HG03280 (cell line): ENCODE measurements at regions not wholly inside any gene's neighbourhood (a gene's known extent, or its start where the extent isn't known, plus 50 kb on each side); places are given as distances from the start of the nearest gene placed in this dataset.
"Not testable (repeated sequence)": the region's sequence is repeated elsewhere in the genome, so short reads cannot be mapped to it uniquely, and the experiment has no call there.

Experiments used
- ATAC-seq: cut with Tn5 transposase; IDR thresholded peaks from one replicate; pipeline ENCODE4 v1.9.1; 2021; ENCODE audit warnings: mild to moderate bottlenecking, moderate library complexity; ENCODE audit not compliant: unreplicated experiment

GRCh38 chr6:115575285-115575684 lies 485.4 kb downstream of the FRK start:
- ATAC-seq = no peak

DNA sequence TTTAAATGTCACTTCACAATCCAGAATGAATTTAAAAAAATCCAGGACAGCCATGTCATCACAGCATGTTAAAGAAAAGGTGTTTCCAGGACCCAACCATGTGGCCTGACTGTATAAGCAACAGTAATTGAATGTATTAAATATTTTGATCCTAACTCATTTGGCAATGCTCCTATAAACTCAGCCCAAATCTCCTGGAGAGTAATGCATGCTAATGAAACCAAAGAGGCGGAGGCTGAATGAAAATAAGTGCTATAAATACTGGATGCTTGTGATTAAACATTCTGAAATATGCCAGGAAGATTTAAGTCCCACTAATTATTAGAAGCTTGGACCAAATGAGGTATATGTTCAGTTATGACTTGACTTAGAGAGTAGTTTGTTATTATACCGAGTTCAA lies 486.8 kb downstream of the FRK start:
- no peak for ATAC-seq

DNA sequence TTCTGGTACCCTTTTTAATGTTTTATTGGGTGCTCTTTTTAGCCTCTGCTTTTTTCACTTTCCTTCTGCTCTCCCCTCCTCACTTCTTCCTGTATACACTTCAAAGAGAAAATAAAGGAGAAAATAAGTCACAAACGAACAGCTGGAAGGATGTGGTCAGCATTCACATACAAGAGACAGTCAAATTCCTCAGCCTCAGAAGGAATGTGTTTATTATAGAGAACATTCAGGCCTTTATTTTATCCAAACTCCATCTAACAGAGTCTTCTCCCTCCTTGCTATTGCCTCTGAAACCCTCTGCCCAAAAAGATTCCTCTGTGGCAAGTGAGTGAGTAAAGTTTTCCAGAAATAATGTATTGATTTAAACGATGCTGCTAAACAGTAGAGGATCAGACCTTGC lies 490.4 kb downstream of the FRK start:
- ATAC-seq = no peak

DNA sequence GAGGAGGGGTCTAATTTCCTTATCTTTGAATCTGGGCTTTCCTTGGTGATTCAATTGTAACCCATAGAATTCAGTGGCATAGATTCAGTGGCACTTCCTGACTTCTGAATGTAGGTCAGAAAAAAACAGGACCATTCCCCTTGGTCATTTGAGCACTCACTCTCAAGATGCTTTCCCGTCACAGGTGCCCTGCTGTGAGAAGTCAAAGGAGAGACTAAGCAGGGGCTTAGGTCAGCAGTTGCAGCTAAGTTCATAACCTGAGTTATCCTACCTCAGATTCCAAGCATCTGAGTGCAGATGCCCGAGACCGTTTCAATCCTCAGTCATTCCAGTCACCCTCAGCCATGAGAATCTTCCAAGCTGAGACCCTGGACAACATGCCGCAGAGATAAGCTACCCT lies 506.6 kb downstream of the FRK start:
- ATAC-seq = no peak

- ATAC-seq = no peak
These were observed 509.2 kb downstream of the FRK start for GRCh38 chr6:115551527-115551926.

DNA sequence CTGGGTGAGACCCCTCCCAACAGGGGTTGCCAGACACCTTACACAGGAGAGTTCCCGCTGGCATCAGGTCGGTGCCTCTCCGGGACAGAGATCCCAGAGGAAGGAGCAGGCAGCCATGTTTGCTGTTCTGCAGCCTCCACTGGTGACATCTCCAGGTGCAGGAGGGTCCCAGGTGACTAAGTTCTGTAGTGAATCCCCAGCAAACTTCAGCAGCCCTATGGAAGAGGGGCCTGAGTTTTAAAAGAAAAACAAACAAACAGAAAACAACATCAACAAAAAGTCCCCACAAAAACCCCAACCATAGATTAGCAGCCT lies 515.1 kb downstream of the FRK start:
- no peak for ATAC-seq

- no peak for ATAC-seq
These were observed 515.7 kb downstream of the FRK start for GRCh38 chr6:115544765-115545671.

- ATAC-seq = no peak
These were observed 520.4 kb downstream of the FRK start for GRCh38 chr6:115540077-115540869.

GRCh38 chr6:115539531-115539930 lies 521.2 kb downstream of the FRK start:
- ATAC-seq = no peak

DNA sequence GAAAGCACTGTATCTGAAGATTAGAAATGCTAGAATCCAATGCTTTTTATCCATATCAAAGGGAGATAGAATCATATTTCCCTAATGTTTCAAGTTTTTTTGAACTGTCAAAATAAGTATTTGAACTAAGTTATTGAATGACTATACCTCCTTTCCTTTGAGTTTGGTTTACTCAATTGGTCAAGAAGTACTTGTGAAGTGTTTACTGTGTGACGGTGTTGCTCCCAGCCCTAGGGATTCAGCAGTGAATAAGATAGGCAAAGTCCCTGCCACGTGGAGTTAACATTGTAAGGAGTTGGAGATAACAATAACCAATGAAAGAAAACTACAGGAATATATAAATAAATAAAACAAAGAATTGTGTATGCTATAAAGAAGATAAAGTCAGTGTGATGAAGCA lies 535.9 kb downstream of the FRK start:
- ATAC-seq = no peak

DNA sequence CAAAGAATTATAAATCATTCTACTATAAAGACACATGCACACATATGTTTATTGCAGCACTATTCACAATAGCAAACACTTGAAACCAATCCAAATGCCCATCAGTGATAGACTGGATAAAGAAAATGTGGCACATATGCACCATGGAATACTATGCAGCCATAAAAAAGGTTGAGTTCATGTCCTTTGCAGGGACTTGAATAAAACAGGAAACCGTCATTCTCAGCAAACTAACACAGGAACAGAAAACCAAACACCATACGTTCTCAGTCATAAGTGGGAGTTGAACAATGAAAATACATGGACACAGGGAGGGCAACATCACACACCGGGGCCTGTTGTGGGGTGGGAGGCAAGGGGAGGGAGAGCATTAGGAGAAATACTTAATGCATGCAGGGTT lies 538.9 kb downstream of the FRK start:
- not testable (repeated sequence) for ATAC-seq

DNA sequence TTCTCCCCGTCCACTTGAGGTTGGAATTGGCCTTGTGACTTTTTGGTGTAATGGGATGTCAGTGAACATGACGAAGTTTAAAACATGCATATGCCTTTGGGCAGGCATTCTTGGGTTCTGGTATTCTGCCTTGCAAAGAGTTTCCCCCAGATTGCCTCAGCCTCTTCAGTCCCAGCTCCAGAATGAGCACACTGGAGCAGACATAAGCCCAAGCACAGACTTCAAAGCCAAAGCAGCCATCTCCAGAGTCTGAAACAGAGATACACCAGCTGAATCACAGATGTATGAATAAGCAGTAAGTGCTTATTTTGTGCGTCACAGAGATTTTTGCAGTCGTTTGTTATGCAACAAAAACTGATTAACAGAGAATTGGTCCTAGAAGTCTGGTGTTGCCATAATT lies 546.0 kb downstream of the FRK start:
- no peak for ATAC-seq

DNA sequence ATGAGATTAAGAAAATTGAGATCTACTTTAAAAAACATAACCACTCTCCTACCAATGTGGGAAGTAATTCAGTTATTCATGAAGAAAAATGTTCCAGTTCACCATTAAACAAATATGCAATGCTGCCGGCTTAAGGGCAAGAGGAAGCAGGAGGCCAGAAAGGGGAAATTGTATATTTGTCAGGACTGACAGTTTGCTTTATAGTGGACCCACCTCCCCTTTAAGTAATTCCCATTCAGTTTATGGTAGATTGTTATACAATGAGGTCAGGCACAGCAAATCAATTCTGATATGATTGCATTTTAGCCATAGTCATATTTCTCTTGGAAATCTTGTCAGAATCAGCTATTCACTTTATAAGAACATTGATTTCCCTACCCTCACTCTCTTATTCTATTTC lies 547.8 kb downstream of the FRK start:
- no peak for ATAC-seq

DNA sequence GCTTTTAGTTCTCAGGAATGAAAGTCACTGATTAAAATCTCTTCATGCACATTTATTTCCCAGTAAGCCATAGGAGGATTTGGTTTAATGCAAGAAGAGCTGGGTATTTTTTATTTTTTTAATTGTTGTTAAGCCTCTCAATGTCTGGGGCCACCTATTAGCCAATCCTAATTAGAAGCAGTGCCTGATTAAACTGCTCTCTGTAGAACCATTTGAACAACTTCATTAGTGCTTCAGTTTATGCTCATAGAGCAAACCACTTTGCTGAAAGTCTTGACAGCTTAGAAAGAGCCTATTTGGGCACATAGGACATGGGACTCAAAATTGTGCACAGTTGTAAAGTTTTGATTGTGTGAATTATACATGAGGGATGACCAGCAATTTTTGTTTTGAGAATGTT lies 548.9 kb downstream of the FRK start:
- no peak for ATAC-seq

GRCh38 chr6:115502432-115502831 lies 558.3 kb downstream of the FRK start:
- not testable (repeated sequence) for ATAC-seq

DNA sequence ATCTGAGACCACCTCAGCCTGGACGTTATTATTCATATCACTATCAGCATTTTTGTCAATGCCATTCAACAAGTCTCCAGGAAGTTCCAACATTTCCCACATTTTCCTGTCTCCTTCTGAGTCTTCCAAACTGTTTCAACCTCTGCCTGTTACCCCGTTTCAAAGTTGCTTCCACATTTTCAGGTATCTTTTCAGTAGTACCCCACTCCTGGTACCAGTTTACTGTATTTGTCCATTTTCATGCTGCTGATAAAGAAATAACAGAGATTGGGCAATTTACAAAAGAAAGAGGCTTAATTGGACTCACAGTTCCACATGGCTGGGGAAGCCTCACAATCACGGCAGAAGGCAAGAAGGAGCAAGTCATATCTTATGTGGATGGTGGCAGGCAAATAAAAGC lies 565.5 kb downstream of the FRK start:
- no peak for ATAC-seq

GRCh38 chr6:115487331-115487730 lies 573.4 kb downstream of the FRK start:
- no peak for ATAC-seq

DNA sequence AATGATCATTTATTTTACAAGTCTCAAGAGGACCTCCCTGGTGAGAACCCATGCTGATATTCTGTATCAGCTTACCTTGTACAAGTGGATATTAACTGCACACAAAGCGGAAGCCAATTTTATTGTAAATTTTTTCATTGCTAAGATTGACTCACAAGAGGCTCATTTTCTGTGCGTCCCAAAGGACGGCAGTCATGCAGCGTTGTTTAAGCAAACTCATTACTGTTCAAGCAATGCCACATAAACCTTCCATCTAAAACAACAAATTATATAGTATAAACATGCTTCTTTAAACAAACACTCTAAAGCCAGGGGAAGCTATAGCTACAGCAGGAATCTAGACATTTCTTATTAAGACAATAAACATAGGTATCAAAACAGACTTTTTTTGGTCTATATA lies 575.3 kb downstream of the FRK start:
- ATAC-seq = no peak

DNA sequence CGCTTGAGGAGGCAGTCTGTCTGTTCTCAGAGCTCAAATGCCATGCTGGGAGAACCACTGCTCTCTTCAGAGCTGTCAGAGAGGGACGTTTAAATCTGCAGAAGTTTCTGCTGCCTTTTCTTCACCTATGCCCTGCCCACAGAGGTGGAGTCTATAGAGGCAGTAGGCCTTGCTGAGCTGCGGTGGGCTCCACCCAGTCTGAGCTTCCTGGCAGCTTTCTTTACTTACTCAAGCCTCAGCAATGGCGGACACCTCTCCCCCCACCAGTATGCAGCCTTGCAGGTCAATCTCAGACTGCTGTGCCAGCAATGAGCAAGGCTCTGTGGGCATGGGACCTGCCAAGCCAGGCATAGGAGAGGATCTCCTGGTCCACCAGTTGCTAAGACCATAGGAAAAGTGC lies 580.1 kb downstream of the FRK start:
- not testable (repeated sequence) for ATAC-seq

DNA sequence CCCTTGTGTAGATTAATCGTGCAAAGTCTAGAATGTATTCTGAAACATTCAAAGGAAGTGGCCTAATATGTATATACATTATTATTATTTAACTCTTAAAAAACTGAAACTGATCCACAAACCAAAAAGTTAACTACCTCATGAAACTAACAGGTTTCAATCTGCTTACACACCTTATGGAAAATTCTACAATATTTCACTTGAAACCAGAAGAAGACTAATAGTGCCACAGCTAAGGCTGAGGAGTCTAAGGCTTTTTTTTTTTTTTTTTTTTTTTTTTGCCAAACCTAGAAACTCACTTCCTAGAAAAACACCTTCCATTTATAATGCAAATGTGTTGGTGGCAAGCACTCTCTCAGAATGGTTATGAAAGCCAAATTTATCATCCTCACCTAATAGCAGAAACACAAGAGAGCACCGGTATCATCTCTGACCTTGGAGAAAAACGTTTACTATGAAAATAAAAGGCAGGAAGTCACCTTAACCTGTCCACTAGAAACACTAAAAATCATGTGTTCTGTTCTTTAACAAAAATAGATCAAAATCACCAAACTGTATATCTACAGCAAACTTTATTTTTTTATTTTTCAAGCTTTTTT lies 586.1 kb downstream of the FRK start:
- no peak for ATAC-seq

GRCh38 chr6:115468272-115469005 lies 592.3 kb downstream of the FRK start:
- no peak for ATAC-seq
